GM23338 (cell line): ENCODE measurements at regions not wholly inside any gene's neighbourhood (a gene's known extent, or its start where the extent isn't known, plus 50 kb on each side); places are given as distances from the start of the nearest gene placed in this dataset.

Source experiments
- ATAC-seq: fragments of 200-7000 bp; cut with Tn5 transposase; 3 replicates; pipeline ENCODE4 v1.9.1; 2020
- DNase-seq: peaks from one replicate; pipeline ENCODE4 v3.0.0-alpha.2; 2015; ENCODE audit warnings: low spot score
- H2AFZ ChIP-seq: fragments of 200-600 bp; sonication (generic); 2 replicates; pipeline ENCODE4 v1.8.0; 2016; ENCODE audit warnings: antibody characterized with exemption, mild to moderate bottlenecking, moderate library complexity
- H3F3A ChIP-seq: fragments of 200-600 bp; sonication (generic); replicated peaks from 2 replicates; pipeline ENCODE4 v1.8.0; 2017; ENCODE audit warnings: antibody characterized with exemption, mixed run types, low read depth
- H3K27ac ChIP-seq: fragments of 200-600 bp; sonication (generic); 2 replicates; pipeline ENCODE4 v1.6.1; 2016; ENCODE audit warnings: low read depth
- H3K27me3 ChIP-seq: fragments of 200-600 bp; sonication (generic); 2 replicates; pipeline ENCODE4 v1.8.0; 2016; ENCODE audit warnings: mild to moderate bottlenecking, mixed run types, moderate library complexity; ENCODE audit not compliant: insufficient read depth
- H3K36me3 ChIP-seq: fragments of 200-600 bp; sonication (generic); 2 replicates; pipeline ENCODE4 v1.8.0; 2016; ENCODE audit warnings: mild to moderate bottlenecking; ENCODE audit not compliant: insufficient read depth
- H3K4me1 ChIP-seq: fragments of 200-600 bp; sonication (generic); 2 replicates; pipeline ENCODE4 v1.8.0; 2016; ENCODE audit warnings: mild to moderate bottlenecking, moderate library complexity; ENCODE audit not compliant: insufficient read depth
- H3K4me2 ChIP-seq: fragments of 200-600 bp; sonication (generic); 2 replicates; pipeline ENCODE4 v1.7.1; 2017; ENCODE audit warnings: mixed run types
- H3K4me3 ChIP-seq: fragments of 200-600 bp; sonication (generic); 2 replicates; pipeline ENCODE4 v1.6.1; 2016; ENCODE audit warnings: mixed run types
- H3K79me2 ChIP-seq: fragments of 200-600 bp; sonication (generic); replicated peaks from 2 replicates; pipeline ENCODE4 v1.8.0; 2017; ENCODE audit warnings: mild to moderate bottlenecking; ENCODE audit not compliant: insufficient read depth
- H3K9me2 ChIP-seq: fragments of 200-600 bp; sonication (generic); 2 replicates; pipeline ENCODE4 v1.8.0; 2017; ENCODE audit not compliant: insufficient read depth
- H4K20me1 ChIP-seq: fragments of 200-600 bp; sonication (generic); replicated peaks from 2 replicates; pipeline ENCODE4 v1.8.0; 2017; ENCODE audit warnings: mild to moderate bottlenecking; ENCODE audit not compliant: insufficient read depth
- H3K27ac Mint-ChIP-seq: 2 replicates; pipeline ENCODE4 v1.8.0; 2020; ENCODE audit warnings: inconsistent platforms, mild to moderate bottlenecking, moderate library complexity, mixed read lengths
- H3K27me3 Mint-ChIP-seq: 3 replicates; pipeline ENCODE4 v1.8.0; 2022; ENCODE audit warnings: low read depth, mild to moderate bottlenecking, moderate library complexity, mixed read lengths, inconsistent platforms; ENCODE audit not compliant: insufficient read depth, poor library complexity
- H3K36me3 Mint-ChIP-seq: 3 replicates; pipeline ENCODE4 v1.8.0; 2021; ENCODE audit warnings: low read depth, mild to moderate bottlenecking, inconsistent platforms, moderate library complexity, mixed read lengths
- H3K4me1 Mint-ChIP-seq: 3 replicates; pipeline ENCODE4 v1.8.0; 2020; ENCODE audit warnings: mild to moderate bottlenecking, inconsistent platforms, mixed read lengths
- H3K4me3 Mint-ChIP-seq: 3 replicates; pipeline ENCODE4 v1.8.0; 2021; ENCODE audit warnings: moderate library complexity, mild to moderate bottlenecking, inconsistent platforms, mixed read lengths
- H3K9me3 Mint-ChIP-seq: 3 replicates; pipeline ENCODE4 v1.8.0; 2020; ENCODE audit warnings: moderate library complexity, mild to moderate bottlenecking, inconsistent platforms, mixed read lengths
- CREB1 ChIP-seq: fragments of 250-450 bp; sonication (Bioruptor Pico); IDR thresholded peaks from 2 replicates; pipeline ENCODE4 v1.5.0; 2020; ENCODE audit warnings: low read depth, mild to moderate bottlenecking, moderate library complexity
- CTCF ChIP-seq, 2 experiments: fragments of 200-600 bp in 1 of 2; sonication (generic) in 1 of 2; conservative IDR thresholded peaks; 2 replicates each; pipeline versions ENCODE4 v1.5.1 to v1.6.1; 2016 to 2017; ENCODE audit warnings: antibody characterized with exemption in 2 of 2, low read depth in 2 of 2, mild to moderate bottlenecking in 2 of 2, moderate library complexity in 1 of 2
- ETS1 ChIP-seq: IDR thresholded peaks from 2 replicates; pipeline ENCODE4 v1.6.1; 2016; ENCODE audit warnings: antibody characterized with exemption
- EZH2 ChIP-seq: fragments of 200-600 bp; sonication (generic); IDR thresholded peaks from one replicate; pipeline ENCODE4 v1.8.0; 2017; ENCODE audit warnings: antibody characterized with exemption, mild to moderate bottlenecking, low read depth; ENCODE audit not compliant: unreplicated experiment
- EZH2phosphoT487 ChIP-seq: fragments of 200-600 bp; sonication (generic); IDR thresholded peaks from one replicate; pipeline ENCODE4 v1.8.1; 2018; ENCODE audit warnings: antibody characterized with exemption; ENCODE audit not compliant: unreplicated experiment
- JUNB ChIP-seq: IDR thresholded peaks from one replicate; pipeline ENCODE4 v1.6.1; 2016; ENCODE audit warnings: antibody characterized with exemption; ENCODE audit not compliant: unreplicated experiment
- NANOG ChIP-seq: IDR thresholded peaks from 2 replicates; pipeline ENCODE4 v1.6.1; 2016; ENCODE audit warnings: antibody characterized with exemption, borderline replicate concordance
- POLR2AphosphoS5 ChIP-seq: IDR thresholded peaks from 2 replicates; pipeline ENCODE4 v1.6.1; 2016; ENCODE audit warnings: antibody characterized with exemption, low read depth
- ZNF331 ChIP-seq: fragments of 250-450 bp; sonication (Bioruptor Pico); IDR thresholded peaks from 2 replicates; pipeline ENCODE4 v1.5.0; 2020; ENCODE audit warnings: low read depth, mild to moderate bottlenecking, moderate library complexity
- ZNF462 ChIP-seq: fragments of 250-450 bp; sonication (Bioruptor Pico); IDR thresholded peaks from 2 replicates; pipeline ENCODE4 v1.5.0; 2020; ENCODE audit warnings: mild to moderate bottlenecking, moderate library complexity

GRCh38 chr4:189547559-189547958 lies 393.1 kb upstream of the FRG1 start:
- H3K4me1 Mint-ChIP-seq, result peaks cover 5% of the 10 kb centered on the region; the same call in 1 of the 3 replicates
- no peaks in the 10 kb centered on the region for H3K36me3 ChIP-seq
- H3K27me3 ChIP-seq, result no peaks in the 10 kb centered on the region
- H3F3A ChIP-seq, result no peaks in the 10 kb centered on the region
- H3K4me3 ChIP-seq, result no peak overlapping the region
- peaks cover 5% of the 10 kb centered on the region; the same call in 1 of the 3 replicates for H3K36me3 Mint-ChIP-seq
- no peaks in the 10 kb centered on the region for H4K20me1 ChIP-seq
- H2AFZ ChIP-seq, result no peak overlapping the region
- DNase-seq, result no peak
- H3K27me3 Mint-ChIP-seq, result peaks cover 2% of the 10 kb centered on the region
- H3K9me2 ChIP-seq, result 0 out of 2 replicates have a peak, but pooled peaks cover 5% of the 10 kb centered on the region
- H3K27ac ChIP-seq, result no peak overlapping the region
- H3K4me3 Mint-ChIP-seq, result no peak overlapping the region
- ATAC-seq, result no peak
- no peak for TF ChIP-seq ZNF331 (CRISPR knock-in tag)
- H3K27ac Mint-ChIP-seq, result no peak overlapping the region
- no peak overlapping the region for H3K4me2 ChIP-seq
- H3K79me2 ChIP-seq, result no peaks in the 10 kb centered on the region
- no peaks in the 10 kb centered on the region for H3K4me1 ChIP-seq
- peaks cover 74% of the 10 kb centered on the region for H3K9me3 Mint-ChIP-seq

GRCh38 chr4:189548484-189549125 lies 392.1 kb upstream of the FRG1 start:
- Histone ChIP-seq H3K79me2 (no peaks in the 10 kb centered on the region), H3K9me2 (0 out of 2 replicates have a peak, but pooled peaks cover 5% of the 10 kb centered on the region), H4K20me1 (no peaks in the 10 kb centered on the region), H3K27ac (no peak overlapping the region), H3F3A (no peaks in the 10 kb centered on the region), H2AFZ (no peak overlapping the region), H3K4me3 (no peak overlapping the region), H3K36me3 (no peaks in the 10 kb centered on the region), H3K4me1 (no peaks in the 10 kb centered on the region), H3K27me3 (no peaks in the 10 kb centered on the region), H3K4me2 (no peak overlapping the region)
- peaks cover 2% of the 10 kb centered on the region for H3K27me3 Mint-ChIP-seq
- peaks cover 75% of the 10 kb centered on the region for H3K9me3 Mint-ChIP-seq
- DNase-seq (no peak), ATAC-seq (no peak)
- no peak overlapping the region for H3K27ac Mint-ChIP-seq
- peaks cover 5% of the 10 kb centered on the region; the same call in 1 of the 3 replicates for H3K36me3 Mint-ChIP-seq
- H3K4me3 Mint-ChIP-seq, result no peak overlapping the region
- H3K4me1 Mint-ChIP-seq, result peaks cover 8% of the 10 kb centered on the region; the same call in 2 of the 3 replicates
- TF ChIP-seq ZNF462 (CRISPR knock-in tag) (no peak), POLR2AphosphoS5 (no peak), ETS1 (no peak), EZH2phosphoT487 (no peak), CREB1 (CRISPR knock-in tag) (no peak), CTCF (conservative IDR thresholded peaks at IDR 0.05; ENCODE audit: low read depth in 2 of 2) (no peak), NANOG (no peak), JUNB (no peak), ZNF331 (CRISPR knock-in tag) (no peak), EZH2 (no peak)
